Fibroblast of lung (primary cell): ENCODE measurements at regions not wholly inside any gene's neighbourhood (a gene's known extent, or its start where the extent isn't known, plus 50 kb on each side); places are given as distances from the start of the nearest gene placed in this dataset.

Experiments used
- EZH2 ChIP-seq: IDR thresholded peaks from 2 replicates; pipeline ENCODE4 v1.5.1; 2012; ENCODE audit warnings: low read length, control low read depth, mild to moderate bottlenecking; ENCODE audit errors: missing control alignments
- TF ChIP-seq, protein P1 (sequence below), 2 donors: IDR thresholded peaks in 1 of 2; conservative IDR thresholded peaks in 1 of 2; 1 replicate in 1 of 2; 2 replicates in 1 of 2; pipeline ENCODE4 v1.5.1; 2011 to 2012; ENCODE audit warnings: low read length in 2 of 2, control low read depth in 1 of 2, inconsistent platforms in 1 of 2, low read depth in 1 of 2, mild to moderate bottlenecking in 1 of 2

DNA sequence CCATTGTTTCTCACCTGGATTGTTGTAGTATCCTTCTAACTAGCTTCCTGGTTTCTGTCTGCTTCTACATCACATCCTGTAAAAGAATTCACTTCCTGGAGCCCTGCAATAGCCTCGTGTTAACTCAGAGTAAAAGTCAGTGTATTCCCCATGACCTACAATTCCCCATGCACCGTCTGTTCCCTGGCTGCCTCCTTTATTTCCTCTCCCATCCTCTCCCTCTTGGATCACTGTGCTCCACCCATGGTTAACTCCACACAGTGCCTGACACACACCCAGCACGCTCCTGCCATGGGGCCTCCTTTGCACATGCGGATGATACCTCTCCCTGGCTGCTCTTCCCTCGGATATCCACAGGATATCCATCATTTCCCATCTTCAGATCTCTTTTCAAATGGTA lies 301.4 kb upstream of the IRX3 start:
- TF ChIP-seq, protein P1, sequence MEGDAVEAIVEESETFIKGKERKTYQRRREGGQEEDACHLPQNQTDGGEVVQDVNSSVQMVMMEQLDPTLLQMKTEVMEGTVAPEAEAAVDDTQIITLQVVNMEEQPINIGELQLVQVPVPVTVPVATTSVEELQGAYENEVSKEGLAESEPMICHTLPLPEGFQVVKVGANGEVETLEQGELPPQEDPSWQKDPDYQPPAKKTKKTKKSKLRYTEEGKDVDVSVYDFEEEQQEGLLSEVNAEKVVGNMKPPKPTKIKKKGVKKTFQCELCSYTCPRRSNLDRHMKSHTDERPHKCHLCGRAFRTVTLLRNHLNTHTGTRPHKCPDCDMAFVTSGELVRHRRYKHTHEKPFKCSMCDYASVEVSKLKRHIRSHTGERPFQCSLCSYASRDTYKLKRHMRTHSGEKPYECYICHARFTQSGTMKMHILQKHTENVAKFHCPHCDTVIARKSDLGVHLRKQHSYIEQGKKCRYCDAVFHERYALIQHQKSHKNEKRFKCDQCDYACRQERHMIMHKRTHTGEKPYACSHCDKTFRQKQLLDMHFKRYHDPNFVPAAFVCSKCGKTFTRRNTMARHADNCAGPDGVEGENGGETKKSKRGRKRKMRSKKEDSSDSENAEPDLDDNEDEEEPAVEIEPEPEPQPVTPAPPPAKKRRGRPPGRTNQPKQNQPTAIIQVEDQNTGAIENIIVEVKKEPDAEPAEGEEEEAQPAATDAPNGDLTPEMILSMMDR (conservative IDR thresholded peaks at IDR 0.05 in 1 of 2, IDR thresholded peaks at IDR 0.05 in 1 of 2; ENCODE audit: low read depth in 1 of 2, low read length in 2 of 2) = no peak
- no peak for TF ChIP-seq EZH2
